ENCODE measurements at regions not wholly inside any gene's neighbourhood (a gene's known extent, or its start where the extent isn't known, plus 50 kb on each side); places are given as distances from the start of the nearest gene placed in this dataset.

GRCh38 chr6:91669154-91669870 is 1082.4 kb upstream of the MAP3K7 start:
- no peak for DNase-seq

GRCh38 chr6:91667596-91667995 is 1080.7 kb upstream of the MAP3K7 start:
- DNase-seq = no peak

GRCh38 chr6:91664327-91664959 is 1077.6 kb upstream of the MAP3K7 start:
- DNase-seq = no peak

DNA sequence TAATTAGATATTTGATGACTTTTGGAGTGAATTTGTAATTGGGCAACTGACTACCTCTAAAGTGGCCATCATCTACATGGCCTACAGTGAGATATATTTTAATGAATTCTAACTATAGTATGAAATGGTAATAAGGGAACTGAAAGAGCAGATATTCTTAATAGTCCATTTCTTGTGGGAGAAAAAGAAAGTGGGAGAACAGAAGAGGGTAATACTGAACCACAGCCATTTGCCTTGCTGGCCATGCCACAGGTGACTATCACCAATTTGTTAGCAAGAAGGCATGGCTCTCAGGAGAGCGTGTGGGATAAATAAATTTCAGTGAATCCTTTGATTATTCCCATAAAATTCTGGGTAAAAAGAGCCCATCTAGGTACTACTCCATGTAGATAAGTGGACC is 1074.0 kb upstream of the MAP3K7 start:
- DNase-seq = no peak

- DNase-seq = no peak
These were observed 1073.0 kb upstream of the MAP3K7 start for GRCh38 chr6:91659891-91660290.

- no peak for DNase-seq
These were observed 1067.9 kb upstream of the MAP3K7 start for GRCh38 chr6:91654793-91655192.

DNA sequence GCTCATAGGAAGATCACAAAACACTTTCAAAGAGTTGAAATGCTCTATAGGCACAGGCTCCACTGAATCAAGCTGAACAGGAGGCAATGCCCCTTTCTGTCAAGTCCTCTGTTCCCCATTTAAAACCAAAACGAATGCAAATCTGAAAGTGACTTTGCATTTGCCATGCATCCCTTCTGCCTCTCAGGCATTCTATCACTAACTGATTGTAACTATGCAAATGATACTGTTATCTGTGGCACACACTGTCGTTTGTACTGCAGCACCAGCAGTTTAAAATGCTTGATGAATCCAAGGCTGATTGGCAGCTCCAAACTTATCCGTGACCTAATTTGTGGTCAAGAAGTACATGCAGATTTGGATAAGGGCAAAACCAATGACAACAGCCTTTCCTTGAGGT is 1067.5 kb upstream of the MAP3K7 start:
- DNase-seq = no peak

GRCh38 chr6:91653895-91654294 is 1067.0 kb upstream of the MAP3K7 start:
- no peak for DNase-seq

DNA sequence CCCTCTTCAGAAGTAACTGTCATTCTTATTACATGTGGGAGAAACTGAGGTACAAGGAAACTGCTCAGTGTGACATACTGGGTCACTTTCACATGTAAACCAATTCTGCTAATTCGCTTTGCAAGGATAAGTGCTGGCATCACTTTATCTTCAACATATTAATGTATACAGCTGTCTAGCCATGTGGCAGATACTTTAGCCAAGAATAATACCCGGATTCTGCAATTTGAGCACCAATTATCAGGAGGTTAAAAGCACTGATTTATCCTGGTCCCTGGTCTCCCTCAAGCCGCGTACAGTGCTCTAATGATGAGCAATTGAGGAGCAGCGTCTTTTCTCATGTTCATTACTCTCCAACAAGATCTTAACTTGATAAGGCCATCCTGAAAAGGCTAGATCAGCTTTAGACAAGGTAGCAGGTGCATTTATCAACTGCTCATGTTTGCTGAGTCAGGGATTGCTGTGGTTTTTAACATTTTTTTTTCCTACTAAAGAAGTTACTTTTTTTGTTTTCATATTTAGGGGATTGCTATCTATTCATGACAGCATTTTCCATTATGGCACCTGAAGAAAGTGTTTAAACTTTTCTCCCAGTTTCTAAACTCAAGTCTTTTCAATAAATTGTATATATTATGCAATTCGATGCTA is 1066.3 kb upstream of the MAP3K7 start:
- no peak for DNase-seq

- DNase-seq = no peak
These were observed 1059.8 kb upstream of the MAP3K7 start for GRCh38 chr6:91646649-91647048.

DNA sequence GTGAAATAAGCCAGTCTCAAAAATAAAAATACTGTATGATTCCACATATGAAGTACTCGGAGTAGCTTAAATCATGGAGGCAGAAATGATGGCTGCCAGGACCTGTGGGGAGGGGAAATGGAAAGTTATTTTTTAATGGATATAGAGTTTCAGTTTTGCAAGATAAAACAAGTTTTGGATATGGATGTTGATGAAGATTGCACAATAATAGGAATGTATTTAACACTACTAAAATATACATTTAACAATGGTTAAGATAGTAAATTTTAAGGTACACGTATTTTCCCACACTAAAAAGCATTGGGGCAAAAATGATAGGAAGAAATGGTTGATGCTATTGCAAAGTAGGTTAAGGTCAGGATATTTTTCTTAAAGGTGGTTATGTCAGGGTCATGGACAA is 1058.9 kb upstream of the MAP3K7 start:
- DNase-seq = no peak

DNA sequence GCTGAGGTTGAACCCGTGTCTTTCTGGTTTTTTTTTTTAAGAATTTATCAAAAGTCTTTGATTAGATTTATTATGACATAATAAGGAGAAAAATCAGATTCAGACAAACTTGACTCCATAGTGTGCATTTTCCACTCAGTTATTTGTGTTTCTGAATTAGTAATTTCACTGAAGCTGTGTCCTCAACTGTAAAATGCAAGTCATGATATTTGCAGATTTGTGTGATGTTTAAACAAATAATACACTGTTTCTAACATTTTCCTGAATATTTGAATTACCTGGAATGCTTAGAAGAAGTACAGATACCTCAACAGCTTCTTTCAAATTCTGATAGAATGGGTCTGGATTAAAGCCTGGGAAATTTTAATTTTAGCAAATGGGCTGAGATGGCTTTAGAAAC is 1050.3 kb upstream of the MAP3K7 start:
- DNase-seq = no peak

GRCh38 chr6:91634791-91635190 is 1047.9 kb upstream of the MAP3K7 start:
- DNase-seq = no peak

DNA sequence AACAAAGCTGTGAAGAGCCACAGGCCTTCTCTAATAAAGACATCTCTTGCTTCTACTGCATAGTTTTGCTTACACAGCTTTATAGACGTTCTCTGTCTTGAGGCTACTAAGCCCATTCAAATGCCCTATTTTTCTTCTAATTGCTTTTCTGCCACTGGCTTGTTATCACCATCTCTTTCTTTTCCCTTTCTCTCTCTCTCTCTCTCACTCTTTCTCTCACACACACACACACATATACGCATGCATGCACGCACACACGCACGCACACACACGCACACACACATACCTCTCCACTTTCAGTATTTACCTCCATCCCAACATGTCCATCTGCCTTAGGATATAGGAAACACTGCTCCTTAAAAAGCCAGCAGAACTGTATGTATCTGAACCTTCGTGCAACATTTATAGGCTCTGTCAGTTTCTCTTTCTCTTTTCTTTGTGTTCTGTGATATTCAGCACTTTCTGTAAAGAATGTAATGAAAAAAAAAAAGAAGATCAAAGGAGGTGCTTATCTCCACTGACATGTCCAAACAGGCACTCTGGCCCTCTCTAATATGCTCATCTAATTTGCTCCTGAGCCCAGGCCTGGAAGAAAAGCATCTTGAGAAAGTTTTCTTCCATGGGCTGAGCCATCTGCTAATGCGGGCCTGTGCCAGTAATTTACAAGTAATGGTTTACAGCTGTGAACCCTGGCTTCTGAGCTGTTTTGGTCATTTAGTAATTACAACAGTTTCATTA is 1046.7 kb upstream of the MAP3K7 start:
- DNase-seq = no peak

DNA sequence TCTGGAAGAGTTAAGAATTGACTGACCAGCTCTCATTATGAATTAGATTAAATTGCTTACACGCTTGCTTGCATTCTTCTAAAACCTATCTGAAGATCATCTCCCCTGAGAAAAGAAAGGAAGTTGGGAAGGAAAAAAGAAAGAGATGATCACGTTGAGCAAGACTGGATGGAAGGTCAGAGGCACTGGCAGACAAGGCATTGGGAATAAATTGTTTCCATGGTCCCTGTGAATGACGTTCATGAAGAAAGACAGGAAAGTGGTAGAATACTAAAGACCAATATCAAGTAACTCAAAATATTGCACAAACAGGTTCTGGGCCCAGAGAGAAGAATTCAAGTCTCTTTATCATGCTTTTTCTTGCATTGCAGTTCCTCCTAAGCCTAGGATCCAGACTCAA is 1045.4 kb upstream of the MAP3K7 start:
- DNase-seq = no peak

DNA sequence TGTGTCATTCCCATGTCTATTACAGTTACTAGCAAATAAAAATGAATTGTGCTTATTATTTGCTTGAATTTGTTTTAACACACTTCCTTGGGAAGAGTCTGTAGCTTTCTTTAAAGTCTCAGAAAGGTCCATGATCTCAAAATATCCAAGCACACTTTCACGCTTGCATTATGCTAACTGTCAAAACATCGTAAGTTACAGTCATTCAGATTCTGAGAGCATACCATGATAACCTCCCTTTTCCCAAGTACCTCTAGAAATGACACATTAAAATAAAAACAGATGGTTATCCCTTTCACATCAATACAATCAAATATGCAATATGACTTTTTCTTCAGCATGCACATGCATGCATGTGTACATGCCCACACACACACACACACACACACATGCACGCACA is 1044.4 kb upstream of the MAP3K7 start:
- DNase-seq = no peak

- DNase-seq = no peak
These were observed 1040.0 kb upstream of the MAP3K7 start for GRCh38 chr6:91626911-91627310.

DNA sequence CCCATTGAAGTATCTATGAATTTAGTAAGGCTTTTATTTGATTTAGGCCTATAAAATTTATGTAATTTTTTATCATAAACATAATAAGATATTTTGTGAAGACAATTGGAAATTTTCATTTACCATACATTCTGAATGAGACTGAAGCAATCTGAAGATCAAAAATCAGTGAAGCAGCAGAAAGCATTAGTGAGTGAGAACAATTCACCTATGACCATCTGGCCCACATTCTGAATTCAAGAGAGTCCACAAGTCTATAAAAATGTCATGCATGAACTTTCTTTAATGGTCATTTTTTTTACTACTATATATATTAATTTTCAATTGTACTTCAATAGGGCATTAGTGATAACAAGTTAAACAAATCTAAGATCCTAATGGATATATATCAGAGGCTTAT is 1026.6 kb upstream of the MAP3K7 start:
- DNase-seq = no peak

DNA sequence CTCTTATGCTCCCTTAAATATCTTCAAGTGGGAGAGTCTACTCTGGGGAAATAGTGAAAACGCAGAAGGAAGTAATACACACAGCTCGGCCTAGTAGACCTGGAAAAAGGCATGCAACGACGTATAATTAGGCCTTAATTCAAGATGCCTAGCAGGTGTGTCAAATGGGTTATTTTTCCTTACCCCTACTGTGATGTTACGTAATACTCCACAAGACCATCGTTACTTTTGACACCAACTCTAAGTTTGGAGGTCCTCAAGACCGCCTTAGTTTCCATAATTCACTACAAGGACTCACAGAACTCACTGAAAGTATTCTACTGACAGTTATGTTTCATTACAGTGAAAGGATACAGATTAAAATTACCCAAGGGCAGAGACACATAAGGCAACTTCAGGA is 1024.3 kb upstream of the MAP3K7 start:
- DNase-seq = no peak

GRCh38 chr6:91608428-91608827 is 1021.6 kb upstream of the MAP3K7 start:
- no peak for DNase-seq

DNA sequence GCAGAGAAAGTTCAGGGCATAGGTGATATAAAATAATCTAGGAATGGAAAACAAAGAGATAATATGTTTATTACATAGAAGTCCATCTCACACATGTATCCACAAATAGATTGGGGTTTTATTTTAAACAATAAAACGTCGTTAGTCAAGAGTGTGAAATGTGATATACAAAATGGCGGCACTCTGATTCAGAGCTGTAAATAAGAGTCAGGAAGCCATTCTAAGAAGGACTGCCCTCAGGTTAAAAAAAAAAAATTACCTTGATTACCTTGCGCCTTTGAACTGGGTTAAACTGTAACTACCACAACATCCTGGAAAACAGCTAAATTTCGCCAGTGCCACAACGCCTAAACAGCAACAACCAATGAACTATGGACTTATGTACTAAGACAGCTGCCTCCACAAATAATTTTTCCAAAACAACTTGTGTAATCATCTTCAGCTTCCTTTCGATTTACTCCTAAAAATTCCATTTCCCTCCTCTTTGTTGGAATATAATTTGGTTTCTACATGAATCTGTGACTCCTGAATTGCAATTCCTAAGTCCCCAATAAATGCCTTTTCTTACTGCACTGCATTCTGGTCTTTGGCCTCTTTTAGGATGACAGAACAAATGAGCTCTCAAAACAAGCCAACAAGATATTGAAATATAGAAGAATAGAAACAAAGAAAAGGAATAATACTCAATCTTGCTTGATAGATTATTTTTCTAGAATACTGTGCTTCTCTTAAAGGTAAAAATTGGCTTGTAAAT is 1019.5 kb upstream of the MAP3K7 start:
- no peak for DNase-seq

DNA sequence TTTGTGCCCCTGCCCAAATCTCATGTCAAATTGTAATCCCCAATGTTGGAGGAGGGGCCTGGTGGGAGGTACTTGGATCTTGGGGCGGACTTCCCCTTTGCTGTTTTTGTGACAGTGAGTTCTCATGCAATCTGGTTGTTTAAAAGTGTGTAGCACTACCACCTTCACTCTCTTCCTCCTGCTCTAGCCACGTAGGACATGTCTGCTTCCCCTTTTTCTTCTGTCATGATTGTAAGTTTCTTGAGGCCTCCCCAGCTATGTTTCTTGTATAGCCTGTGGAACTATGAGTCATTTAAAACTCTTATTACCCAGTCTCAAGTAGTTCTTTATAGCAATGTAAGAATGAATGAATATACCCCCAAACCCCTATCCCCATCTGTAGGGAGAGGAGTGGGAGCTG is 1013.7 kb upstream of the MAP3K7 start:
- no peak for DNase-seq

- no peak for DNase-seq
These were observed 1003.3 kb upstream of the MAP3K7 start for GRCh38 chr6:91590191-91590590.
